Colonic mucosa (tissue), 4 donors: ENCODE measurements at regions not wholly inside any gene's neighbourhood (a gene's known extent, or its start where the extent isn't known, plus 50 kb on each side); places are given as distances from the start of the nearest gene placed in this dataset.

Experiments used
- DNase-seq: peaks from one replicate; pipeline ENCODE4 v3.0.0-alpha.2; 2020
- H3K27ac ChIP-seq: fragments of 200-600 bp; one replicate; pipeline ENCODE4 v1.8.0; 2021
- H3K27me3 ChIP-seq: fragments of 200-600 bp; one replicate; pipeline ENCODE4 v1.8.0; 2021
- H3K36me3 ChIP-seq: fragments of 200-600 bp; one replicate; pipeline ENCODE4 v1.8.0; 2021
- H3K4me1 ChIP-seq: fragments of 200-600 bp; one replicate; pipeline ENCODE4 v1.8.0; 2021; ENCODE audit warnings: mild to moderate bottlenecking
- H3K4me3 ChIP-seq: fragments of 200-600 bp; one replicate; pipeline ENCODE4 v1.8.0; 2021
- H3K9ac ChIP-seq, 2 donors: one replicate each; pipeline ENCODE4 v1.7.0; 2013; ENCODE audit warnings: control low read depth in 2 of 2, low read depth in 2 of 2, low read length in 2 of 2
- H3K9me3 ChIP-seq: fragments of 200-600 bp; one replicate; pipeline ENCODE4 v1.8.0; 2021
- intact Hi-C: fragments of 100-400 bp; cut with DNase I; formaldehyde crosslinking; loops from one replicate; pipeline ENCODE4 v1.14.1; 2022
- TF ChIP-seq, protein P1 (sequence below): fragments of 200-600 bp; IDR thresholded peaks from one replicate; pipeline ENCODE4 v1.8.0; 2022; ENCODE audit warnings: antibody characterized with exemption, mild to moderate bottlenecking
- donor health status: healthy.
- donor health status: DM: no; HTN: no; CAD: no.
- donor health status: DM: no; HTN: no; CAD: no.

DNA sequence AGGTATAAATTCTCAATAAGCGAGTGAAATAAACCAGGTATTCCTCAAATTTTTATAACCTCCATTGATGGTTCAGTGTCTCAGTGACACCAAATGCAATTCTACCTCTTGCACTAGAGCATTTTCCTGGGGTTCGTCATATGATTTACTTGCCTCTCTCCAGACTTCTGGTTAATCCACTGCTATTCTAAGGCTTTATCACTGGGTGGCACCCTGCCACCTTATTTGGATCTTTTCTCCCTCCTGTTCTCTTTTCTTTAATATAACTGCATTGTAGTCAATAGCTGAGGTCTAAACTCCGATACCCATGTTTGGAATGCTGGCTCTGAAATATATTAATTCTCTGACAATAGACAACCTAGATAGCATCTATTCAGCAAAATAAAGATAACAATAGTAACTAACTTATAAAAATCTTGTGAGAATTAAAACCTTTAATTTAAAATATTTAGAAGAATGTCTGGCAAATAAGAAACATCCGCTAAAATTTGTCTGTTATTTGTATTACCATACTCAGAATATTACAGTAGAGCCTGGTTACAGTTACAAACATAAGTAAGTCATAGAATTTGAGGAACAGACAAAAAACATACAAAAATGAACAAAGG is 436.4 kb downstream of the PLA2G4A start:
- TF ChIP-seq, protein P1, sequence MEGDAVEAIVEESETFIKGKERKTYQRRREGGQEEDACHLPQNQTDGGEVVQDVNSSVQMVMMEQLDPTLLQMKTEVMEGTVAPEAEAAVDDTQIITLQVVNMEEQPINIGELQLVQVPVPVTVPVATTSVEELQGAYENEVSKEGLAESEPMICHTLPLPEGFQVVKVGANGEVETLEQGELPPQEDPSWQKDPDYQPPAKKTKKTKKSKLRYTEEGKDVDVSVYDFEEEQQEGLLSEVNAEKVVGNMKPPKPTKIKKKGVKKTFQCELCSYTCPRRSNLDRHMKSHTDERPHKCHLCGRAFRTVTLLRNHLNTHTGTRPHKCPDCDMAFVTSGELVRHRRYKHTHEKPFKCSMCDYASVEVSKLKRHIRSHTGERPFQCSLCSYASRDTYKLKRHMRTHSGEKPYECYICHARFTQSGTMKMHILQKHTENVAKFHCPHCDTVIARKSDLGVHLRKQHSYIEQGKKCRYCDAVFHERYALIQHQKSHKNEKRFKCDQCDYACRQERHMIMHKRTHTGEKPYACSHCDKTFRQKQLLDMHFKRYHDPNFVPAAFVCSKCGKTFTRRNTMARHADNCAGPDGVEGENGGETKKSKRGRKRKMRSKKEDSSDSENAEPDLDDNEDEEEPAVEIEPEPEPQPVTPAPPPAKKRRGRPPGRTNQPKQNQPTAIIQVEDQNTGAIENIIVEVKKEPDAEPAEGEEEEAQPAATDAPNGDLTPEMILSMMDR, result no peak
- Histone ChIP-seq H3K27ac (no peak overlapping the region), H3K9me3 (no peaks in the 10 kb centered on the region), H3K27me3 (no peaks in the 10 kb centered on the region), H3K4me3 (no peak overlapping the region), H3K36me3 (no peaks in the 10 kb centered on the region), H3K9ac (no peak overlapping the region), H3K4me1 (no peaks in the 10 kb centered on the region)
- DNase-seq, result no peak
- intact Hi-C loops, result no loop called here

GRCh38 chr1:187266051-187266450 is 437.3 kb downstream of the PLA2G4A start:
- Histone ChIP-seq H3K4me3 (no peak overlapping the region), H3K4me1 (no peaks in the 10 kb centered on the region), H3K36me3 (no peaks in the 10 kb centered on the region), H3K27ac (no peak overlapping the region), H3K9me3 (no peaks in the 10 kb centered on the region), H3K27me3 (no peaks in the 10 kb centered on the region), H3K9ac (no peak overlapping the region)
- DNase-seq, result no peak
- TF ChIP-seq, protein P1, result no peak
- intact Hi-C loops, result no loop called here

GRCh38 chr1:187267827-187268226 is 439.1 kb downstream of the PLA2G4A start:
- Histone ChIP-seq H3K9ac (no peak overlapping the region), H3K4me1 (no peaks in the 10 kb centered on the region), H3K36me3 (no peaks in the 10 kb centered on the region), H3K27me3 (no peaks in the 10 kb centered on the region), H3K9me3 (no peaks in the 10 kb centered on the region), H3K4me3 (no peak overlapping the region), H3K27ac (no peak overlapping the region)
- DNase-seq, result no peak
- intact Hi-C loops, result no loop called here
- TF ChIP-seq, protein P1, result no peak

- Histone ChIP-seq H3K4me1 (no peaks in the 10 kb centered on the region), H3K36me3 (no peaks in the 10 kb centered on the region), H3K27me3 (no peaks in the 10 kb centered on the region), H3K9me3 (no peaks in the 10 kb centered on the region), H3K4me3 (no peak overlapping the region), H3K27ac (no peak overlapping the region), H3K9ac (no peak overlapping the region)
- no peak for DNase-seq
- TF ChIP-seq, protein P1, result no peak
- intact Hi-C loops, result no loop called here
Observed at GRCh38 chr1:187270256-187270655, 441.5 kb downstream of the PLA2G4A start.

GRCh38 chr1:187275346-187275745 is 446.6 kb downstream of the PLA2G4A start:
- Histone ChIP-seq H3K36me3 (no peaks in the 10 kb centered on the region), H3K4me1 (no peaks in the 10 kb centered on the region), H3K4me3 (no peak overlapping the region), H3K27ac (no peak overlapping the region), H3K9ac (no peak overlapping the region), H3K9me3 (no peaks in the 10 kb centered on the region), H3K27me3 (no peaks in the 10 kb centered on the region)
- intact Hi-C loops, result no loop called here
- TF ChIP-seq, protein P1, result no peak
- no peak for DNase-seq
